GM23248 (cell line): ENCODE measurements at regions not wholly inside any gene's neighbourhood (a gene's known extent, or its start where the extent isn't known, plus 50 kb on each side); places are given as distances from the start of the nearest gene placed in this dataset.

Experiments used
- EZH2 ChIP-seq: fragments of 200-600 bp; sonication (generic); IDR thresholded peaks from 2 replicates; pipeline ENCODE4 v1.6.1; 2018; ENCODE audit warnings: antibody characterized with exemption, mild to moderate bottlenecking; ENCODE audit not compliant: insufficient read depth, poor library complexity, severe bottlenecking
- EZH2phosphoT487 ChIP-seq: fragments of 200-600 bp; sonication (generic); IDR thresholded peaks from 2 replicates; pipeline ENCODE4 v1.6.1; 2018; ENCODE audit warnings: antibody characterized with exemption, moderate library complexity, mild to moderate bottlenecking, low read depth; ENCODE audit not compliant: insufficient read depth

- no peak for TF ChIP-seq EZH2
- no peak for TF ChIP-seq EZH2phosphoT487
These were observed 266.5 kb downstream of the EIPR1 start for GRCh38 chr2:3110994-3111666.
